CD14-positive monocyte (primary cell): ENCODE measurements at regions not wholly inside any gene's neighbourhood (a gene's known extent, or its start where the extent isn't known, plus 50 kb on each side); places are given as distances from the start of the nearest gene placed in this dataset.

ENCODE experiments used
- DNase-seq, 3 donors: peaks; one replicate each; pipeline ENCODE4 v3.0.0-alpha.2; 2011 to 2022
- H2AFZ ChIP-seq: 2 replicates; pipeline ENCODE4 v1.6.0; 2012; ENCODE audit warnings: mild to moderate bottlenecking, low read depth, low read length, inconsistent platforms; ENCODE audit not compliant: insufficient read depth, poor library complexity, severe bottlenecking
- H3K27ac ChIP-seq, 2 donors: 1 replicate in 1 of 2; 2 replicates in 1 of 2; pipeline ENCODE4 v1.5.1; 2012 to 2013; ENCODE audit warnings: low read length in 2 of 2, control low read depth in 1 of 2, inconsistent platforms in 1 of 2, low read depth in 1 of 2, mild to moderate bottlenecking in 1 of 2
- H3K27me3 ChIP-seq, 2 donors: one replicate each; pipeline versions ENCODE4 v1.6.0 to v1.6.1; 2011 to 2013; ENCODE audit warnings: low read length in 2 of 2; ENCODE audit not compliant: control insufficient read depth in 2 of 2, insufficient read depth in 2 of 2
- H3K36me3 ChIP-seq, 2 donors: replicated peaks in 1 of 2; 1 replicate in 1 of 2; 2 replicates in 1 of 2; pipeline versions ENCODE4 v1.5.1 to v1.6.1; 2012 to 2013; ENCODE audit warnings: low read length in 2 of 2, control low read depth in 1 of 2, inconsistent platforms in 1 of 2, mild to moderate bottlenecking in 1 of 2; ENCODE audit not compliant: insufficient read depth in 2 of 2, control insufficient read depth in 1 of 2
- H3K4me1 ChIP-seq, 2 donors: 1 replicate in 1 of 2; 2 replicates in 1 of 2; pipeline versions ENCODE4 v1.5.1 to v1.6.1; 2012 to 2013; ENCODE audit warnings: low read length in 2 of 2, control low read depth in 1 of 2, inconsistent platforms in 1 of 2, mild to moderate bottlenecking in 1 of 2, moderate library complexity in 1 of 2; ENCODE audit not compliant: insufficient read depth in 2 of 2, control insufficient read depth in 1 of 2
- H3K4me2 ChIP-seq: replicated peaks from 2 replicates; pipeline ENCODE3; 2012; ENCODE audit warnings: low read length, moderate library complexity, mild to moderate bottlenecking; ENCODE audit not compliant: poor library complexity, severe bottlenecking; ENCODE audit errors: extremely low read depth
- H3K4me3 ChIP-seq, 3 experiments: fragments of 200-600 bp in 1 of 3; sonication (generic) in 1 of 3; replicated peaks in 1 of 3; 1 replicate in 2 of 3; 2 replicates in 1 of 3; pipeline ENCODE4 v1.5.1; 2011 to 2013; ENCODE audit warnings: low read length in 3 of 3, mild to moderate bottlenecking in 3 of 3, control low read depth in 2 of 3, low read depth in 2 of 3, inconsistent platforms in 1 of 3, moderate library complexity in 1 of 3
- H3K79me2 ChIP-seq: 2 replicates; pipeline ENCODE4 v1.6.0; 2012; ENCODE audit warnings: mild to moderate bottlenecking, control low read depth, inconsistent platforms, low read length, moderate library complexity; ENCODE audit not compliant: insufficient read depth
- H3K9ac ChIP-seq: 2 replicates; pipeline ENCODE4 v1.6.0; 2017; ENCODE audit warnings: low read length, mild to moderate bottlenecking; ENCODE audit not compliant: insufficient read depth, poor library complexity, severe bottlenecking
- H3K9me3 ChIP-seq, 2 donors: replicated peaks in 1 of 2; 1 replicate in 1 of 2; 2 replicates in 1 of 2; pipeline versions ENCODE4 v1.5.1 to v1.6.1; 2012 to 2013; ENCODE audit warnings: low read length in 2 of 2, control low read depth in 1 of 2; ENCODE audit not compliant: control insufficient read depth in 1 of 2, insufficient read depth in 1 of 2
- H4K20me1 ChIP-seq: 2 replicates; pipeline ENCODE4 v1.6.0; 2012; ENCODE audit warnings: mild to moderate bottlenecking, low read length, control low read depth, moderate library complexity; ENCODE audit not compliant: insufficient read depth
- H3K27ac Mint-ChIP-seq, 7 donors: one replicate each; pipeline ENCODE4 v1.8.0; 2020; ENCODE audit warnings: mild to moderate bottlenecking in 7 of 7, mixed read lengths in 7 of 7, moderate library complexity in 6 of 7, inconsistent platforms in 2 of 7
- H3K27me3 Mint-ChIP-seq, 3 donors: one replicate each; pipeline ENCODE4 v1.8.0; 2021 to 2022; ENCODE audit warnings: low read depth in 3 of 3, mild to moderate bottlenecking in 3 of 3, mixed read lengths in 3 of 3, moderate library complexity in 3 of 3, inconsistent platforms in 1 of 3
- H3K36me3 Mint-ChIP-seq, 2 donors: one replicate each; pipeline ENCODE4 v1.8.0; 2020; ENCODE audit warnings: mixed read lengths in 2 of 2, inconsistent platforms in 1 of 2, mild to moderate bottlenecking in 1 of 2
- H3K4me1 Mint-ChIP-seq: one replicate; pipeline ENCODE4 v1.8.0; 2020; ENCODE audit warnings: mild to moderate bottlenecking, mixed read lengths
- H3K4me3 Mint-ChIP-seq, 2 donors: one replicate each; pipeline ENCODE4 v1.8.0; 2020; ENCODE audit warnings: mild to moderate bottlenecking in 2 of 2, mixed read lengths in 2 of 2, moderate library complexity in 1 of 2
- H3K9me3 Mint-ChIP-seq, 7 donors: one replicate each; pipeline ENCODE4 v1.8.0; 2020 to 2022; ENCODE audit warnings: mixed read lengths in 7 of 7, mild to moderate bottlenecking in 6 of 7, moderate library complexity in 6 of 7, inconsistent platforms in 2 of 7
- CTCF ChIP-seq: fragments of 200-600 bp; IDR thresholded peaks from one replicate; pipeline ENCODE4 v1.8.0; 2022; ENCODE audit warnings: antibody characterized with exemption, mild to moderate bottlenecking
- WGBS: methylation state at CpG from one replicate; pipeline ENCODE4 v1.1.5; 2013; ENCODE audit warnings: missing lambda C conversion rate; ENCODE audit not compliant: insufficient coverage; 5-methylcytosine and 5-hydroxymethylcytosine counted together
- intact Hi-C, 2 donors: fragments of 100-400 bp; cut with micrococcal nuclease; formaldehyde crosslinking; loops; one replicate each; pipeline versions ENCODE4 v1.15.0 to v1.15.1; 2023

GRCh38 chr15:95259513-95259912, 1028.2 kb downstream of the MCTP2 start:
- H3K4me1 Mint-ChIP-seq = no peaks in the 10 kb centered on the region
- H3K4me2 ChIP-seq = no peak overlapping the region
- peaks cover 7 to 10% (median 8%) of the 10 kb centered on the region in 3 donors for H3K27me3 Mint-ChIP-seq
- H3K36me3 Mint-ChIP-seq = no peaks in the 10 kb centered on the region
- peak; percentile 66 for TF ChIP-seq CTCF
- DNase-seq = peak in 2 of 3 donors; percentile 1 to 23
- WGBS = 0% methylated on average over 4 of the region's 6 CpGs
- H3K36me3 ChIP-seq = no peaks in the 10 kb centered on the region
- H4K20me1 ChIP-seq = no peaks in the 10 kb centered on the region
- H2AFZ ChIP-seq = no peak overlapping the region
- H3K27me3 ChIP-seq = no peaks in the 10 kb centered on the region
- no peak overlapping the region for H3K27ac Mint-ChIP-seq
- no peaks in the 10 kb centered on the region for H3K79me2 ChIP-seq
- no peaks in the 10 kb centered on the region for H3K4me1 ChIP-seq
- H3K9me3 Mint-ChIP-seq = no peaks in the 10 kb centered on the region
- no peak overlapping the region for H3K4me3 Mint-ChIP-seq
- H3K9me3 ChIP-seq = no peaks in the 10 kb centered on the region
- H3K9ac ChIP-seq = no peak overlapping the region
- no peak overlapping the region for H3K27ac ChIP-seq
- no peak overlapping the region for H3K4me3 ChIP-seq
- intact Hi-C loops = no loop called here

- Histone ChIP-seq H3K9me3 (no peaks in the 10 kb centered on the region), H3K27me3 (no peaks in the 10 kb centered on the region), H3K4me3 (no peak overlapping the region), H2AFZ (no peak overlapping the region), H3K4me2 (no peak overlapping the region), H3K9ac (no peak overlapping the region), H4K20me1 (no peaks in the 10 kb centered on the region), H3K79me2 (no peaks in the 10 kb centered on the region), H3K36me3 (no peaks in the 10 kb centered on the region), H3K4me1 (no peaks in the 10 kb centered on the region), H3K27ac (no peak overlapping the region)
- Mint-ChIP-seq H3K4me1 (no peaks in the 10 kb centered on the region), H3K4me3 (no peak overlapping the region), H3K9me3 (no peaks in the 10 kb centered on the region), H3K36me3 (no peaks in the 10 kb centered on the region), H3K27me3 (peaks cover 7 to 10% (median 8%) of the 10 kb centered on the region in 3 donors), H3K27ac (no peak overlapping the region)
- intact Hi-C loops = no loop called here
- 14% methylated on average over 1 of the region's 3 CpGs for whole genome bisulfite sequencing
- TF ChIP-seq CTCF = no peak
- DNase-seq = no peak
These were observed 1028.6 kb downstream of the MCTP2 start for GRCh38 chr15:95259965-95260364.
